Heart left ventricle (tissue), 16 donors: ENCODE measurements at regions not wholly inside any gene's neighbourhood (a gene's known extent, or its start where the extent isn't known, plus 50 kb on each side); places are given as distances from the start of the nearest gene placed in this dataset.

Experiments used
- ATAC-seq, 4 donors: fragments of 200-7000 bp; cut with Tn5 transposase; one replicate each; pipeline ENCODE4 v1.9.1; 2020 to 2022; ENCODE audit warnings: moderate library complexity in 4 of 4, mild to moderate bottlenecking in 3 of 4, moderate number of reproducible peaks in 1 of 4
- DNase-seq, 5 donors: peaks; one replicate each; pipeline ENCODE4 v3.0.0-alpha.2; 2020
- H3K27ac ChIP-seq, 12 donors: fragments of 200-600 bp; sonication (generic) in 4 of 12; one replicate each; pipeline versions ENCODE4 v1.5.0 to v1.8.0; 2016 to 2022; ENCODE audit warnings: mild to moderate bottlenecking in 2 of 12
- H3K27me3 ChIP-seq, 9 donors: fragments of 200-600 bp; sonication (generic) in 2 of 9; one replicate each; pipeline versions ENCODE4 v1.5.1 to v1.8.0; 2016 to 2022; ENCODE audit warnings: mild to moderate bottlenecking in 3 of 9
- H3K36me3 ChIP-seq, 9 donors: fragments of 200-600 bp; sonication (generic) in 2 of 9; one replicate each; pipeline versions ENCODE4 v1.5.0 to v1.8.0; 2018 to 2022; ENCODE audit warnings: mild to moderate bottlenecking in 2 of 9
- H3K4me1 ChIP-seq, 12 donors: fragments of 200-600 bp; sonication (generic) in 4 of 12; one replicate each; pipeline versions ENCODE4 v1.5.0 to v1.8.0; 2016 to 2022; ENCODE audit warnings: mild to moderate bottlenecking in 3 of 12
- H3K4me3 ChIP-seq, 12 donors: fragments of 200-600 bp; sonication (generic) in 4 of 12; one replicate each; pipeline versions ENCODE4 v1.5.0 to v1.8.0; 2017 to 2022; ENCODE audit warnings: mild to moderate bottlenecking in 9 of 12, moderate library complexity in 4 of 12
- H3K9me3 ChIP-seq, 12 donors: fragments of 200-600 bp; sonication (generic) in 4 of 12; one replicate each; pipeline versions ENCODE4 v1.5.0 to v1.8.0; 2016 to 2022; ENCODE audit warnings: mild to moderate bottlenecking in 1 of 12
- CTCF ChIP-seq, 12 donors: fragments of 200-600 bp; sonication (generic) in 4 of 12; IDR thresholded peaks; one replicate each; pipeline versions ENCODE4 v1.5.0 to v1.8.0; 2018 to 2022; ENCODE audit warnings: antibody characterized with exemption in 12 of 12, mild to moderate bottlenecking in 5 of 12
- POLR2A ChIP-seq, 2 donors: fragments of 450-650 bp; IDR thresholded peaks; one replicate each; pipeline ENCODE4 v1.6.1; 2017; ENCODE audit warnings: antibody characterized with exemption in 2 of 2, mild to moderate bottlenecking in 2 of 2, moderate library complexity in 2 of 2
- WGBS, 4 donors: extraction: QIAGEN DNeasy Blood & Tissue Kit in 2 of 4; methylation state at CpG; one replicate each; pipeline versions ENCODE4 v1.1.5 to v1.1.7; 2013 to 2018; 5-methylcytosine and 5-hydroxymethylcytosine counted together
- intact Hi-C, 10 donors: fragments of 100-400 bp; cut with DNase I; formaldehyde crosslinking; loops; one replicate each; pipeline versions ENCODE4 v1.11.1 to v1.14.2; 2022
- donor health status: ischemic (EF 13 %, LVEDD 7.1; RV severe dilation, severe dysfunction).
- donor health status: healthy with polysubstance abuse.
- donor health status: DM: no; HTN: yes; CAD: no.
- donor health status: DM: no; HTN: no; CAD: no.
- donor health status: ischemic (EF 25% LVEDD 6.9; RV normal size, moderate dysfunction).
- donor health status: ischemic (EF 25% LVEDD 5.7; RV mildly dilated, moderate dysfunction).
- donor health status: healthy.
- donor health status: DM: yes; HTN: yes; CAD: no.
- donor health status: ischemic (EF 35%, LVEDD 5.7; RV mildly dilated, moderate dysfunction).
- donor health status: nonischemic (EF 11% LVEDD 7.7; RV severe dilation, severe dysfunction).
- donor health status: DM: yes; HTN: yes; CAD: no.
- donor health status: PGD.
- donor health status: ischemic (EF 29% LVEDD 5.4; RV normal size, mild dysfunction).
- donor health status: nonischemic (EF 23%, LVEDD 6.1; RV moderate dilation, normal function).

GRCh38 chr13:44180876-44181536, 192.6 kb upstream of the SERP2 start:
- WGBS, 4 donors = 93 to 97% (median 94%) methylated on average over 8 of the region's 8 CpGs
- Histone ChIP-seq H3K4me3 (no peak overlapping the region), H3K4me1 (no peaks in the 10 kb centered on the region), H3K9me3 (peaks cover 0 to 7% (median 0%) of the 10 kb centered on the region in 12 donors), H3K27me3 (no peaks in the 10 kb centered on the region), H3K36me3 (no peaks in the 10 kb centered on the region), H3K27ac (no peak overlapping the region)
- TF ChIP-seq POLR2A (IDR thresholded peaks at IDR 0.05) (no peak), CTCF (IDR thresholded peaks at IDR 0.05) (no peak)
- ATAC-seq (no peak), DNase-seq (no peak)
- intact Hi-C loops = loop anchor here in 1 of 10 donors (10.0 kb wide), 1 partner anchor 276 kb away; no protein-coding TSS in a partner anchor

GRCh38 chr13:44181931-44182330, 191.7 kb upstream of the SERP2 start:
- Histone ChIP-seq H3K4me3 (no peak overlapping the region), H3K9me3 (peaks cover 0 to 7% (median 0%) of the 10 kb centered on the region in 12 donors), H3K27ac (no peak overlapping the region), H3K27me3 (no peaks in the 10 kb centered on the region), H3K4me1 (no peaks in the 10 kb centered on the region), H3K36me3 (no peaks in the 10 kb centered on the region)
- TF ChIP-seq CTCF (IDR thresholded peaks at IDR 0.05) (no peak), POLR2A (IDR thresholded peaks at IDR 0.05) (no peak)
- DNase-seq (no peak), ATAC-seq (no peak)
- 93 to 97% (median 95%) methylated on average over 2 of the region's 2 CpGs for WGBS, 4 donors
- intact Hi-C loops = loop anchor here in 1 of 10 donors (10.0 kb wide), 1 partner anchor 277 kb away; no protein-coding TSS in a partner anchor

GRCh38 chr13:44184740-44185139, 188.9 kb upstream of the SERP2 start:
- 42 to 50% (median 46%) methylated on average over 1 of the region's 1 CpG for WGBS, 4 donors
- intact Hi-C loops = loop anchor here in 2 of 10 donors (5.0 to 10.0 kb wide), 2 partner anchors 132 to 280 kb away; no protein-coding TSS in a partner anchor
- no peak for DNase-seq
- H3K4me3 ChIP-seq = no peak overlapping the region
- TF ChIP-seq POLR2A (IDR thresholded peaks at IDR 0.05) (no peak), CTCF (IDR thresholded peaks at IDR 0.05) (no peak)
- no peak overlapping the region for H3K27ac ChIP-seq
- no peaks in the 10 kb centered on the region for H3K4me1 ChIP-seq
- peaks cover 0 to 7% (median 0%) of the 10 kb centered on the region in 12 donors for H3K9me3 ChIP-seq
- H3K27me3 ChIP-seq = no peaks in the 10 kb centered on the region
- no peaks in the 10 kb centered on the region for H3K36me3 ChIP-seq
- no peak for ATAC-seq

- 82 to 86% (median 84%) methylated on average over 2 of the region's 2 CpGs for WGBS, 4 donors
Observed at GRCh38 chr13:44188257-44188656, 185.4 kb upstream of the SERP2 start.

More at GRCh38 chr13:44188257-44188656, 185.4 kb upstream of the SERP2 start:
- no peaks in the 10 kb centered on the region for H3K27me3 ChIP-seq
- DNase-seq (no peak), ATAC-seq (no peak)
- H3K27ac ChIP-seq = no peak overlapping the region
- no peaks in the 10 kb centered on the region for H3K36me3 ChIP-seq
- H3K9me3 ChIP-seq = peaks cover 0 to 7% (median 0%) of the 10 kb centered on the region in 12 donors
- intact Hi-C loops = loop anchor here in 2 of 10 donors (5.0 to 10.0 kb wide), 2 partner anchors 136 to 283 kb away; no protein-coding TSS in a partner anchor
- TF ChIP-seq CTCF (IDR thresholded peaks at IDR 0.05) (no peak), POLR2A (IDR thresholded peaks at IDR 0.05) (no peak)
- H3K4me3 ChIP-seq = no peak overlapping the region
- H3K4me1 ChIP-seq = peaks cover 0 to 7% (median 0%) of the 10 kb centered on the region in 12 donors
